Activated CD8-positive, alpha-beta T cell treated with anti-CD3 and anti-CD28 coated beads for 36 hours (primary cell): ENCODE measurements at regions not wholly inside any gene's neighbourhood (a gene's known extent, or its start where the extent isn't known, plus 50 kb on each side); places are given as distances from the start of the nearest gene placed in this dataset.

Source experiments
- ATAC-seq: fragments of 200-7000 bp; cut with Tn5 transposase; one replicate; pipeline ENCODE4 v1.10.0; 2021; ENCODE audit warnings: mild to moderate bottlenecking, moderate library complexity
- CTCF ChIA-PET: fragments of 350-600 bp; sonication (Branson Sonifier 250); formaldehyde crosslinking; loops from one replicate; lab custom pipeline; 2021; ENCODE audit warnings: antibody characterized with exemption; lab: Charles Lee
- POLR2A ChIA-PET: fragments of 350-600 bp; sonication (Branson Sonifier 250); formaldehyde crosslinking; loops from one replicate; lab custom pipeline; 2021; ENCODE audit warnings: antibody characterized with exemption; lab: Charles Lee
- DNase-seq: peaks from one replicate; pipeline ENCODE4 v3.0.0-alpha.2; 2020
- H3K27ac Mint-ChIP-seq: one replicate; pipeline ENCODE4 v1.8.0; 2021; ENCODE audit warnings: mild to moderate bottlenecking, mixed read lengths
- H3K27me3 Mint-ChIP-seq: one replicate; pipeline ENCODE4 v1.8.0; 2021; ENCODE audit warnings: mixed read lengths
- H3K36me3 Mint-ChIP-seq: one replicate; pipeline ENCODE4 v1.8.0; 2021; ENCODE audit warnings: low read depth, mixed read lengths
- H3K4me1 Mint-ChIP-seq: one replicate; pipeline ENCODE4 v1.8.0; 2021; ENCODE audit warnings: low read depth, mixed read lengths
- H3K4me3 Mint-ChIP-seq: one replicate; pipeline ENCODE4 v1.8.0; 2021; ENCODE audit warnings: mild to moderate bottlenecking, moderate library complexity, mixed read lengths
- H3K9me3 Mint-ChIP-seq: one replicate; pipeline ENCODE4 v1.8.0; 2021; ENCODE audit warnings: mixed read lengths
- intact Hi-C: fragments of 100-400 bp; cut with micrococcal nuclease; formaldehyde crosslinking; loops from one replicate; pipeline ENCODE4 v1.10.0; 2022
- TF ChIP-seq, protein P1 (sequence below): fragments of 200-600 bp; IDR thresholded peaks from one replicate; pipeline ENCODE4 v1.8.0; 2022; ENCODE audit warnings: antibody characterized with exemption, mild to moderate bottlenecking

DNA sequence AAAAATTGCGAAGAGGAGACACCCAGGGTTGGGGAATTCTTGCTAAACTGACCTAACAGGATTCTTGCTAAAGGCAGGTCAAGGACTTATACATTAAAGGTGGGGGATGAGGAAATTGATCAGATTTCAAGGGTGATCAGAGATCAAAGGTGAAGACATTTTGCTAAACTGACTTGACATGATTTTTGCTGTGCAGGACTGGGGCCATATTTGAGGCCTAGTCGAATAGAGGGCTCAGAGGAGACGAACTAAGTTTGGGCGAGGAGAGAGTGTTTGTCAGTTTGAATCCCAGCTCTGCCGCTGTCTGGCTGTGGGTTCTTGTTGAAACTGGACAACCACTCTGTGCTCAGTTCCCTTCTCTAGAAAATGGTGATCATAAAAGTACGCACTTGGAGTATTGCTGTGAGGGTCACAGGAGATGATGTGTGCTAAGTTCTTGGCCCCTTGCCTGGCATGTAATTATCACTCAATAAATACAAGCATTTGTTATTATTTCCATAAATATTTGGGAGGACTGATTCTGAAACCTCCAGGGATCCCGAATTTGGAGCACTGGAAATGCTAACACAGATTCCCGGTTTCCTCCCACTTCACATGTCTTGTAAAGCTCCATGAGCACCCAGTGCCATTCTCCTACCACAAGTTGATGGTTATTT lies 364.8 kb upstream of the PROK2 start:
- Mint-ChIP-seq H3K27ac (no peak overlapping the region), H3K4me3 (no peak overlapping the region), H3K9me3 (peaks cover 3% of the 10 kb centered on the region), H3K36me3 (no peaks in the 10 kb centered on the region), H3K4me1 (peaks cover 3% of the 10 kb centered on the region), H3K27me3 (peaks cover 1% of the 10 kb centered on the region)
- ChIA-PET POLR2A (interaction anchor here (1.2 kb wide), 1 partner anchor 11 kb away, joined by 4 read pairs; no protein-coding TSS in a partner anchor), CTCF (no interaction called here)
- DNase-seq (no peak), ATAC-seq (no peak)
- TF ChIP-seq, protein P1, sequence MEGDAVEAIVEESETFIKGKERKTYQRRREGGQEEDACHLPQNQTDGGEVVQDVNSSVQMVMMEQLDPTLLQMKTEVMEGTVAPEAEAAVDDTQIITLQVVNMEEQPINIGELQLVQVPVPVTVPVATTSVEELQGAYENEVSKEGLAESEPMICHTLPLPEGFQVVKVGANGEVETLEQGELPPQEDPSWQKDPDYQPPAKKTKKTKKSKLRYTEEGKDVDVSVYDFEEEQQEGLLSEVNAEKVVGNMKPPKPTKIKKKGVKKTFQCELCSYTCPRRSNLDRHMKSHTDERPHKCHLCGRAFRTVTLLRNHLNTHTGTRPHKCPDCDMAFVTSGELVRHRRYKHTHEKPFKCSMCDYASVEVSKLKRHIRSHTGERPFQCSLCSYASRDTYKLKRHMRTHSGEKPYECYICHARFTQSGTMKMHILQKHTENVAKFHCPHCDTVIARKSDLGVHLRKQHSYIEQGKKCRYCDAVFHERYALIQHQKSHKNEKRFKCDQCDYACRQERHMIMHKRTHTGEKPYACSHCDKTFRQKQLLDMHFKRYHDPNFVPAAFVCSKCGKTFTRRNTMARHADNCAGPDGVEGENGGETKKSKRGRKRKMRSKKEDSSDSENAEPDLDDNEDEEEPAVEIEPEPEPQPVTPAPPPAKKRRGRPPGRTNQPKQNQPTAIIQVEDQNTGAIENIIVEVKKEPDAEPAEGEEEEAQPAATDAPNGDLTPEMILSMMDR, result no peak
- intact Hi-C loops, result no loop called here

DNA sequence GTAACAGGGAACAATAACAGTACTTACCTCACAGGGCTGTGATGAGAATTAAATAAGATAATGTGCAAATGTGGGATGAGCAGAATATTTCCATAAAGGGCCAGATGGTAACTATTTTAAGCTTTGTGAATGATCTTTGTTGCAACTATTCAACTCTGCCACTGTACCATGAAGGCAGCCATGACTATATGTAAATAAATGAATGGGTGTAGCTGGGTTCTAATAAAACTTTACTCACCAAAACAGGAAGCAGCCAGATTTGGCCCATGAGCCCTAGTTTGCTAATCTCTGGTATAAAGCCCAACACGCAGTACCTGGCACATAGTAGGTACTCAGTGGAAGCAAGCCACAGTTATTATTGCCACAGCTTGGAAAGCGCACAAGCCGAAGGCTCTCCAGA lies 362.7 kb upstream of the PROK2 start:
- ATAC-seq (no peak), DNase-seq (no peak)
- TF ChIP-seq, protein P1, result no peak
- intact Hi-C loops, result no loop called here
- Mint-ChIP-seq H3K27me3 (peaks cover 6% of the 10 kb centered on the region), H3K9me3 (peaks cover 3% of the 10 kb centered on the region), H3K27ac (no peak overlapping the region), H3K4me3 (no peak overlapping the region), H3K36me3 (no peaks in the 10 kb centered on the region), H3K4me1 (peaks cover 7% of the 10 kb centered on the region)
- ChIA-PET CTCF (no interaction called here), POLR2A (interaction anchor here (0.7 kb wide), 1 partner anchor 38 kb away, joined by 3 read pairs; no protein-coding TSS in a partner anchor)

- ChIA-PET CTCF (no interaction called here), POLR2A (no interaction called here)
- Mint-ChIP-seq H3K36me3 (no peaks in the 10 kb centered on the region), H3K27me3 (peaks cover 6% of the 10 kb centered on the region), H3K27ac (no peak overlapping the region), H3K4me1 (peaks cover 7% of the 10 kb centered on the region), H3K4me3 (no peak overlapping the region), H3K9me3 (peaks cover 3% of the 10 kb centered on the region)
- TF ChIP-seq, protein P1, result no peak
- ATAC-seq (peak; percentile 47), DNase-seq (no peak)
- intact Hi-C loops, result no loop called here
These were observed 360.8 kb upstream of the PROK2 start for GRCh38 chr3:72145506-72146380.

GRCh38 chr3:72144773-72145505 lies 360.0 kb upstream of the PROK2 start:
- intact Hi-C loops, result no loop called here
- no peak overlapping the region for H3K27ac Mint-ChIP-seq
- ChIA-PET POLR2A (no interaction called here), CTCF (no interaction called here)
- H3K36me3 Mint-ChIP-seq, result no peaks in the 10 kb centered on the region
- H3K4me1 Mint-ChIP-seq, result peaks cover 7% of the 10 kb centered on the region
- peak; percentile 25 for DNase-seq
- ATAC-seq, result peak; percentile 39
- no peak overlapping the region for H3K4me3 Mint-ChIP-seq
- H3K9me3 Mint-ChIP-seq, result peaks cover 3% of the 10 kb centered on the region
- H3K27me3 Mint-ChIP-seq, result peaks cover 6% of the 10 kb centered on the region
- TF ChIP-seq, protein P1, result no peak
